Left renal pelvis (tissue), 4 donors: ENCODE measurements at regions not wholly inside any gene's neighbourhood (a gene's known extent, or its start where the extent isn't known, plus 50 kb on each side); places are given as distances from the start of the nearest gene placed in this dataset.

Experiments
- DNase-seq, 4 donors: peaks; one replicate each; pipeline ENCODE4 v3.0.0-alpha.2; 2013; ENCODE audit warnings: low read depth in 4 of 4, low spot score in 3 of 4

- DNase-seq: peak; percentile 29 to 68 (median 45)
Observed at GRCh38 chr13:97627566-97627965, 193.6 kb downstream of the RAP2A start.

GRCh38 chr13:97629601-97630272 is 195.8 kb downstream of the RAP2A start:
- no peak for DNase-seq

- DNase-seq: no peak
Observed at GRCh38 chr13:97630725-97631124, 196.8 kb downstream of the RAP2A start.

DNA sequence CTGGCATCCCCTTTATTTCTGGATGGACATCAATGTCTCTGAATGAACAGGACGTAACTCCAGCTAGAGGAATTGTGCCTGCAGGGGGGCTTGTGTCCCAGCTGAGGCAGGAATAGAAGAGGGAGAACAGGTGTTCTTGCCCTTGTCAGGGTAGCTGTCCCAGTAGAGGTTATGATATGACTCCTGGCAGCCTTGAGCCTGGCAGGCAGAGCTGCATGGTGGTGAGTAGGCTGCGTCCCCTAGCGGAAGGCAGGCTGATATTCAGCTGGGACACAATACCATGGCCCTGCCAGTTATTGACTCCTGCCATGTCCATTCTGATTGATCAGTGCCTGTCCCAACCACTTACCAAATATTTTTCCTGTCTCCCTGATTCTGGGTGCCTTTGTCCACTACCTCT is 197.2 kb downstream of the RAP2A start:
- no peak for DNase-seq

DNA sequence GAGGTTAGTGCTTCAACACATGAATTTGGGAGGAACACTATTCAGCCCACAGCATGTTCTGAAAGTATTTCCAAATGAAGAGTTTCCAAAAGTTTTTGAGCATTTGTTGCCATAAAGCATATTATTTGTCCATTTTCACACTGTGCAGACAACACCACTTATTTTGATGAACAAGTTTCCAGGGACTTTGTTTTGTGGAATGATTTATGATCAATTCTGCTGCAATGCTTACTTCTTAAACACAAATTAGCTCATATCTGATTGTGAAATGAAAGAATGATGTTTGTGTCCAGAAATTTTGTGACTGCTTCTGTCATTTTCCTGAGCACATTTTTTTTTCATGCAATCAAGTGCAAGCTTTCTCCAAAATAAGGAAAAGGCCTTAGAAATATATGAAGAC is 205.3 kb downstream of the RAP2A start:
- DNase-seq: no peak

DNA sequence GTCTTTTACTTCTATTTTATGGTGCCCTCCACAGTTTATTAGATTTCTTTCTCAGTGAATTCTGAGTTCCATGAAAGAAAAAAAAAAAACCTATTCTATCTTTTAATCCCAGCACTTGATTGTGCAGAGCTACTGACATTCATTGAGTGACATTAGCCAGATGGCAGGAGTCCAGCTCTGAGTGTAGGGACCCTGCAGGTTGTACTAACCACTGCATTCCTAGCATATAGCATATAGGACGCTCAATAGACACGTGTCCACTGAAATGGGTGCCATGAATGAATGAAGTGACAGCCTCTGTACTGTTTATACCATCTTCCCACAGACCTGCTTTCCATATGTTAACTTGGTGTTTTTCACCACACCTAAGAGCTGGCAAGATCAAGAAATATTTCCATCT is 206.3 kb downstream of the RAP2A start:
- no peak for DNase-seq

DNA sequence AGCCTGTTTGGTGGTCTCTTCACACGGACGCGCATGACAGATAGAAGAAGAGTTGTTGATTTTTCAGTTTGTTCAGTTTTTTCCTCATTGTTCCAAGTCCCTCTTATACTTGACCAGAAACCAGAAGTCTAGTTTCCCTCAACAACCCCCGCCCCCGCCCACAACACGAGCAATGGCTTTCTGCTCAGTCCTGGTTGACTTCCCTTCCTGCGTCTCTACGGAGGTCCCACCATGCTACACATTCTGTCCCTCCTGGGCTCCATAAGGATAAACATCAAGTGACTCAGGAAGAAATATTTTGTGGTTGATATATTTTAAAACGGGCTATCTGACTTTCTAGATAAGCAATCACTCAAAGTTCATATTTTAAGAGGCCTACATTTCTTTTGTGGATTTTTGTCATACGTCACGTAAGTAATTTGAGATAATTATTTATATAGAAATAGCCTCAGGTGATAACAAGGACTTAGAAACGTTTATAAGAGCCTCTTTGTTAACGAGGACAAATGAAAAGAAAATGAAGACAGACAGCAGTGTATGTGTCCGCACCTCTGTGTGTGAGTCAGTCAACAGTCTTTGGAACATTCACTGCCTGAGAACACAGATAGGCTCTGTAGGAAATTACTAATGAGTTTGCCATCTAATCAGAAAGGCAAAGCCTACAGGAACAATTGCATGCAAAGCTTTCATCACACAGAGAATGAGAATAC is 214.4 kb downstream of the RAP2A start:
- no peak for DNase-seq

GRCh38 chr13:97648881-97649224 is 214.9 kb downstream of the RAP2A start:
- no peak for DNase-seq

DNA sequence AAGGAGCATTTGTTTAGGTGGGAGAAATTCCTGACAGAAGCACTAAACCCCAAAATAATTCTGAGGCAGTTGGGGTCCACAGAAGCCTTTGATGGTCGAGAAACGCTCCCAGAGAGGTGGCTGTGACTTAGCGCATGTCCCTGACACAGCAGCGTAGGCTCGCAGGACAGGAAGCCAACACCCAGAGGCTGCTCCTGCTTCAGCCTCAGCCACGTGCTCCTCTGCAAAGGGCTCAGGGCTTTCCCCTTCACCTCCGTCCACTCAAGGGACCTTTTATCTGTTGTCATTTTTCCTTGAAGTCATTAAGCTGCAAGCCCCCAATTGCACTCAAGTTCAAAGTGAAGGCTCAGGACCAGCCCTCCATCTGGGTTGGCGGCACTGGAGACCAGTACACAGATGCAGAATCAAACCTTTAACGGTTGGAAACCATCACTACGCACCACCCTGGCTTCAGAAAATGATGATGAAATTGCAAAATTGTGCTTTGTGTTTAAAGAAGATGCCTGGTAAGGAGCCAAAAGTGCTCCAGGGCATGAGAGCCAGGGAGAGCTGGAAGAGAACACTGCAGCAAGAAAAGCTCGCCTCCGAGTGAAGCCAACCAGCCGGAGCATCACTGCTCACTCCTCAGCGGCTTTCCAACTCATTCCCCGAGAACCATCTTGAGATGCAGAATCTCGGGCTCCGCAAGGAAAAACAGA is 219.6 kb downstream of the RAP2A start:
- DNase-seq: no peak

- no peak for DNase-seq
Observed at GRCh38 chr13:97654236-97654635, 220.3 kb downstream of the RAP2A start.

DNA sequence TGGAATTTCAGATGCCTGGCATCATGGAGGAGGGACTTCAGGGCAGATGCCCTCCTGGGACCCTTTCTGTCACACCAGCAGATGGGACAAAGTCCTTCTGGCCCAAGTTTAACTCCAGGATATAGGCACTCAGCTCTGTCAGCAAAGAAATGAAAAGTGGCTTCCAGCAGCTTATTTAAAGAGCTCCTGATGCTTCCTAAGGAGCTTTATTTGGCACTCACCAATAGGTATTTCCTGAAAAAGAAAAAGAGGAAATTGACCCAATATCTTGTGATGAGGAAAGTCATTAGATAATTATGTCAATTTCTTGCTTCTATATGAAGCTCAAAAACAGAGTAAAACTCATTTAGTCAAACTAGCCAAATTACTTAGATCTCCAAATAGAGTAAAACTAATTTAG is 224.6 kb downstream of the RAP2A start:
- no peak for DNase-seq

DNA sequence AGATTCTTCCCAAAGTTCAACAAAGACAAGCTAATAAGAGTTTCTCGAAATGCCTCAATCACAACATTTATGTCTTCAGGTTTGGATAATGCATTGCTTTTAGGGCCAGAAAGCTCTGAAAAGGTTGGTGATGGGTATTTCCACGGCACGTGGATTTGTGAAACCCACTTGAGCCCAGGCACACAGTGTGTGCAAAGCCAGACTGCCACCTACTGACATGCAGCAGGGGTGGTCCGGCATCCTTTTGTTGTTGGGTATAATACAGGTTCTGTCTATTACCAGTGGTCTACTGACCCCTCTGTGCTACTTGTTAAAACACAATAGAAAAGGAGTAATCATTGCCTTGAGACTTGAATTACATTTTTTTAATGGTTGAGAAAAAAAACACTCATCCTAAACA is 225.6 kb downstream of the RAP2A start:
- peak in 1 of 4 donors; percentile 14 for DNase-seq

DNA sequence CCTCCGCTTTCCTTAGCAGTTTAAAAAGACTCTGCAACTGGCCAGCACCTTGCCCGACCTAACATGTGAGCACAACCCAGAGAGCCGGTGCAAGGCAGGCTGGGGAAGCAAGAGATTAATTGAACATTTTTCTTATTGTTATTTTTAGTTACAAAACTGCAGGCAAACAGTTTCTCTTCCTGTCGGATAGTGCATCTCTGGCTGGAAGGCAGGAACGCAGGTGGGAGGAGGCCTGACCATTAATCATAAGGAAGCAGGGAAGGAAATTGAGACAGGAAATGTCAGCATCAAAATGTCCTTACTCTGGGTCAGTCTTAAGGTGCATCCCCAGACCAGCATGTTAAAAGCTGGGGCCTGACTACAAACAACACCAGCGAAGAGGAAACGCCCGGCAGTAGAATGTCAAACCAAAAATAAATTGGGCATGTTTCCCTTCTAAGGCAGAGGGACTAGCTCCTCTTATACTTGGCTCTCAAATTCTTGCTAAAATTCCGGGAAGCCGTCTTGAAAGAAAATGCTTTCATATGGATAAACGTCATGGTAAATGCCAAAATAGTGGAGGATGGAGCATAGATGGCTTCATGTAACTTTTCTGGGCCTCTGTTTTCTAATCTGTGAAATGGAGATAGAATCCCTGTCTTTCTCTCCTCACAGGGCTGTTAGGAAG is 226.8 kb downstream of the RAP2A start:
- peak in 2 of 4 donors; percentile 14 to 20 for DNase-seq

GRCh38 chr13:97686594-97686993 is 252.6 kb downstream of the RAP2A start:
- DNase-seq: no peak

GRCh38 chr13:97692628-97693027 is 258.7 kb downstream of the RAP2A start:
- DNase-seq: no peak

DNA sequence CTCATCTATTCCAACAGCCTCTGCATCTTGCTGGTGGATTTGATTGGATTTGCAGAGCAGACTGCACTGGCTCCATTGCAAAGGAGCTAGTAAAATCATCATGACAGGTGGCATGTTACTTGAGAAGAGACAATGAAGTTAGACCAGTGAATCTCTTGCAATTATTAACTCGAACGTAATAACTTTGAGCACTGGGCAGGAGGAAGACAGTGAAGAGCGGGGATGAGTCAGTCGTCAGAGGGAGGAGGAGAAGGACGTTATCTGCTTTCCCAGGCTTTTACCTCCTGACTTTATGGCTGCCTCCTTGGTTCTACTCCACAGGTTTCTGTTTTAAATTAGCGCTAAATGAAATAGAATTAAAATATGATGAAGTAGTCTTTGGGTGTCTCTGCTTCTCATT is 257.8 kb upstream of the IPO5 start:
- no peak for DNase-seq

GRCh38 chr13:97696921-97697320 is 256.6 kb upstream of the IPO5 start:
- no peak for DNase-seq

DNA sequence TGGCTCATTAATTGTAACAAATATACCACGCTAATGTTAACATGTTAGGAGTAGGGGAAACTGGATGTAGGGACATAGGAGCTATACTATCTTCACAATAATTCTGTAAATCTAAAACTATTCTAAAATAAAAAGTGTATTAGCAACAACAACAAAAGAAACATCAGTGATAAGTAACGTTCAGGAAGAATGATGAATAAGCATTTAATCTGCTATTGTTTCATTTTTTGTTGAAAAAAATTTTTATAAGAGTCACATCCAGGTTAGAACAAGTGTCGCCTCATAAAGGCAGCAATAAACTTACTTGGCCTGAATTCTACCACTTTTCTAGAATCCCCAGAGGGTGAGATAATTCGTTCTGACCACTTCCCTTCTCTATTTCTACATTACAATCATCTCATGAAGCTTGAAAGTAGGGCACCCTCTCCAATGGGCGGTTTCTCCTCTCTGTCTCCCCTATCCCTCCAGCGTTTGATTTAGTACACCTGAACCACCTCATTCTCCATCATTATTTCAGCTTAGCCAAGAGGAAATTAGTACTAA is 253.1 kb upstream of the IPO5 start:
- no peak for DNase-seq

DNA sequence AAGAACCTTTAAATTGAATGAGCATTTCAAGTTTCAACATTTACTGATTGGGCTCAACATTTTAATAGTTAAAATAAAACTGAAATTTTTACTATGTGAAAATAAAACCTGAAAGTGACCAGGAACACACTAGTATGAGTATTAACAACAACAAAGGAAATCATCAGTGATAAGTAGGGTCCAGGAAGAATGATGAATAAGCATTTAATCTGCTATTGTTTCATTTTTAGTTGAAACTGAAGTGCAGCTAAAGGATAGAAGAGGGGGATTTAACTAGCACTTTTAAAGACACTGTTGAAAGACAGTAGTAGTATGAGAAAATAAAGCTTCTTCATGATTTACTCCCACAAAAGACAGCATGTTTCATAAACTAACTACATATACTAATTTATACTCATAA is 250.9 kb upstream of the IPO5 start:
- no peak for DNase-seq

DNA sequence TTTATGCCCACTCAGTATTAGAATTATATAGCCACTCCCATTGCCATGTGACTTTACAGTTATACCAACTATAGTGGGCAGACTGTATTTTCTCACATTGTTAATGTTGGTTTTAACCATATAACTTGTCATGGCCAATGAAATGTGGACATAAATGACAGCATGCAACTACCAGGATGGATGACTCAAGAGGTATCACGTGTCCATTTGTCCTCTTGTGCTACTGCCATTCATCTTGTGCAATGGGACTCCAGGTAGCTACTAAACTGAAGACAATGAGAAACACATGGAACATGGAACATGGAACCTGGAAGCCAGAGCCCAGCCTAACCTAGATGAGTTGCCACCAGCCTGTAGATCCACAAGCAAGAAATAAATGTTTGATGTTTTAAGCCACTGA is 242.7 kb upstream of the IPO5 start:
- DNase-seq: no peak

DNA sequence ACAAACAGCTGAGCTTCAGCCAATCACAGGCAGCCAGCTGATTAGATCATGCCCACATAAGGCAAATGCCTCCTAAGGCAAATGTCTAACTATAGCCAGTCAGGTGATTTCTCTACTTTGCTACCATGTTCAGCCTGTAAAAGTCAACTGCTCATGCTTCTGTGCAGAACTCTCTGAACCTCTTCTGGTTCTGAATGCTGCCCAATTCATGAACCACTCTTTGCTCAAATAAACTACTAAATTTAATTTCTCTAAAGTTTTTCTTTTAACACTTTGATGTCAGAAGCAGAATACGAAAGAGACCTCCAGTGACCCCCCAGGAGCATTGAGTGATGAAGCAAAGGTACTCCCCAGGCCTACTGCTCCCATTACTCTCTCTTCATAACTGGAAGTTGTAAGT is 240.7 kb upstream of the IPO5 start:
- DNase-seq: no peak
